NCI-H748 (cell line): ENCODE measurements at regions not wholly inside any gene's neighbourhood (a gene's known extent, or its start where the extent isn't known, plus 50 kb on each side); places are given as distances from the start of the nearest gene placed in this dataset.
"Not testable (repeated sequence)": the region's sequence is repeated elsewhere in the genome, so short reads cannot be mapped to it uniquely, and the experiment has no call there.

ENCODE experiments used
- DNase-seq: peaks from one replicate; lab custom pipeline; 2025; ENCODE audit not compliant: unreplicated experiment; lab: John Stamatoyannopoulos, UW

- no peak for DNase-seq
Observed at GRCh38 chr2:219830353-219830738, 202.9 kb downstream of the SLC4A3 start.

- DNase-seq = no peak
Observed at GRCh38 chr2:219831957-219832356, 204.5 kb downstream of the SLC4A3 start.

- no peak for DNase-seq
Observed at GRCh38 chr2:219832904-219833303, 205.5 kb downstream of the SLC4A3 start.

GRCh38 chr2:219835493-219835892 is 208.1 kb downstream of the SLC4A3 start:
- no peak for DNase-seq

GRCh38 chr2:219836647-219837177 is 209.3 kb downstream of the SLC4A3 start:
- DNase-seq = peak; percentile 61

- DNase-seq = peak; percentile 42
Observed at GRCh38 chr2:219844401-219845091, 217.1 kb downstream of the SLC4A3 start.

- peak; percentile 67 for DNase-seq
Observed at GRCh38 chr2:219848882-219849281, 221.5 kb downstream of the SLC4A3 start.

- DNase-seq = no peak
Observed at GRCh38 chr2:219851169-219851568, 223.7 kb downstream of the SLC4A3 start.

GRCh38 chr2:219851801-219852481 is 224.5 kb downstream of the SLC4A3 start:
- DNase-seq = peak; percentile 12

GRCh38 chr2:219852626-219853025 is 225.2 kb downstream of the SLC4A3 start:
- DNase-seq = peak; percentile 64

- no peak for DNase-seq
Observed at GRCh38 chr2:219856602-219857001, 229.2 kb downstream of the SLC4A3 start.

- no peak for DNase-seq
Observed at GRCh38 chr2:219857751-219858150, 230.3 kb downstream of the SLC4A3 start.

GRCh38 chr2:219861307-219861706 is 233.9 kb downstream of the SLC4A3 start:
- DNase-seq = peak; percentile 7

GRCh38 chr2:219864154-219864553 is 236.7 kb downstream of the SLC4A3 start:
- DNase-seq = peak; percentile 37

GRCh38 chr2:219868635-219869034 is 241.2 kb downstream of the SLC4A3 start:
- DNase-seq = no peak

GRCh38 chr2:219870041-219870440 is 242.6 kb downstream of the SLC4A3 start:
- DNase-seq = no peak

GRCh38 chr2:219871351-219871750 is 243.9 kb downstream of the SLC4A3 start:
- DNase-seq = no peak

- no peak for DNase-seq
Observed at GRCh38 chr2:219875036-219875435, 247.6 kb downstream of the SLC4A3 start.

GRCh38 chr2:219875986-219876385 is 248.6 kb downstream of the SLC4A3 start:
- not testable (repeated sequence) for DNase-seq

GRCh38 chr2:219876931-219877330 is 249.5 kb downstream of the SLC4A3 start:
- no peak for DNase-seq

- no peak for DNase-seq
Observed at GRCh38 chr2:219877728-219878127, 250.3 kb downstream of the SLC4A3 start.

- DNase-seq = no peak
Observed at GRCh38 chr2:219878516-219878915, 251.1 kb downstream of the SLC4A3 start.
